ENCODE measurements at regions not wholly inside any gene's neighbourhood (a gene's known extent, or its start where the extent isn't known, plus 50 kb on each side); places are given as distances from the start of the nearest gene placed in this dataset.
A peak's percentile ranks its signal among the peaks of the same experiment; 100 is the strongest.
"Not testable (repeated sequence)": the region's sequence is repeated elsewhere in the genome, so short reads cannot be mapped to it uniquely, and the experiment has no call there.

DNA sequence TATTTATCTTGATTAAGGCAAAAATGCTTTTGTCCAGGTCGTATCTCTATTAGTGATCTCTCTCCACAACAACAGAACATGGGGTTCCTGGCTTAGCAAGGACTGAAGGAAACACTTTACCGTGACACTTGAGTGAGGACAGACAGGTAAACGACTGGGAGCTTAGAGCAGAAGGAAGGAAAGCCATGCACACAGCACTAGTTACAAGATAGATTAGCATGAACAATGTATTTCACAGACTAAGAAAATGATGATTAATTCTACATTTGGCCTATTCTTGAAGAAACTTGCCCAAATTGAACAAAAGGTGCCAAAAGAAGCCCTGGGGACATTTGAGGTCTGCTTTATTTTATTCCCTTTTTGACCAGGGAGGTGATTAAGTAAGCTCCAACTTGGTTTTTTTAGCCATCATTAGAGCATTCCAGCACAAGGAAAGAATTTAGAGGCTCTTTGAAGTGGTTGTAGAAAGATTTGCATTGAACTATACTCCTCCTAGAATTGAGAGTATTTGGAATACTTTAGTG lies 248.5 kb downstream of the USP25 start:
- no peaks in the 10 kb centered on the region for H3K27me3 ChIP-seq (replicated peaks)
- no peaks in the 10 kb centered on the region for H3K36me3 ChIP-seq (replicated peaks)
- H3K4me3 ChIP-seq (ENCODE audit: low read depth, low read length), result no peak overlapping the region
- no peak for DNase-seq
- no peak overlapping the region for H3K27ac ChIP-seq
- in situ Hi-C loops (cut with HindIII; ENCODE audit: low pct_ligation_motif_present, low sequenced_read_pairs), result no loop called here
- TF ChIP-seq, protein P1, sequence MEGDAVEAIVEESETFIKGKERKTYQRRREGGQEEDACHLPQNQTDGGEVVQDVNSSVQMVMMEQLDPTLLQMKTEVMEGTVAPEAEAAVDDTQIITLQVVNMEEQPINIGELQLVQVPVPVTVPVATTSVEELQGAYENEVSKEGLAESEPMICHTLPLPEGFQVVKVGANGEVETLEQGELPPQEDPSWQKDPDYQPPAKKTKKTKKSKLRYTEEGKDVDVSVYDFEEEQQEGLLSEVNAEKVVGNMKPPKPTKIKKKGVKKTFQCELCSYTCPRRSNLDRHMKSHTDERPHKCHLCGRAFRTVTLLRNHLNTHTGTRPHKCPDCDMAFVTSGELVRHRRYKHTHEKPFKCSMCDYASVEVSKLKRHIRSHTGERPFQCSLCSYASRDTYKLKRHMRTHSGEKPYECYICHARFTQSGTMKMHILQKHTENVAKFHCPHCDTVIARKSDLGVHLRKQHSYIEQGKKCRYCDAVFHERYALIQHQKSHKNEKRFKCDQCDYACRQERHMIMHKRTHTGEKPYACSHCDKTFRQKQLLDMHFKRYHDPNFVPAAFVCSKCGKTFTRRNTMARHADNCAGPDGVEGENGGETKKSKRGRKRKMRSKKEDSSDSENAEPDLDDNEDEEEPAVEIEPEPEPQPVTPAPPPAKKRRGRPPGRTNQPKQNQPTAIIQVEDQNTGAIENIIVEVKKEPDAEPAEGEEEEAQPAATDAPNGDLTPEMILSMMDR (IDR thresholded peaks at IDR 0.05; ENCODE audit: low read depth, low read length, missing control alignments), result no peak

DNA sequence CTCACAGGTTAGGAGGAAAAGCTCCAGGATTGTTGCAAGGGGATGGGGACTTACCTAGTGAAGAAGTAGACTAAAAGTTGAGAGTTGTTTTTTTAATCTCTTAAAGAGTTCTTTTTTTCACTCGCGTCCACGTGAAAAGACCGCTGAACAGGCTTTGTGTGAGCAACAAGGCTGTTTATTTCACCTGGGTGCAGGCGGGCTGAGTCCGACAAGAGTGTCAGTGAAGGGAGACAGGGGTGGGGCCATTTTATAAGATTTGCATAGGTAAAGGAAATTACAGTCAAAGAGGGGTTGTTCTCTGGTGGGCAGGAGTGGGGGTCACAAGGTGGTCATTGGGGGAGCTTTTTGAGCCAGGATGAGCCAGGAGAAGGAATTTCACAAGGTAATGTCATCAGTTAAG lies 249.7 kb downstream of the USP25 start:
- H3K36me3 ChIP-seq (replicated peaks); DNase-seq; H3K27me3 ChIP-seq (replicated peaks); in situ Hi-C loops (cut with HindIII; ENCODE audit: low pct_ligation_motif_present, low sequenced_read_pairs); H3K27ac ChIP-seq; H3K4me3 ChIP-seq (ENCODE audit: low read depth, low read length): not testable (repeated sequence)

DNA sequence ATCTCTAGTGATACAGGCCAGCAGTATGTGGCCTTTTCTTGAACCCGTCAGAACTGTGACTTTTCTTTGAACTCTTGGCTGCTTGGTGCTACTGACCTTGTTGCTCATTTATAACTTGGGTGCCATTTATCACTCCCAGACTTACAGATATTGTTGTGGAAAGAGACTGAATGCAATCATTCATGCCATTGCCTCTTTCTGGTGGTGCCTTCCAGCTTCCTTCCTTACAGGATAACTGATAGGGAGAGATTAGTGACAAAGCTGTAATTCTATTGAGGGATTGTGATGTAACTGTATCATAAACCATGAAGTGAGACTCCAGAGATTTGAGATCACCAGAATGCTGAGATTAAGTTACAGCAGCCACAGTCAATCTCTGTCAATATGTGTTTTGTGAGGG lies 256.5 kb downstream of the USP25 start:
- no peaks in the 10 kb centered on the region for H3K36me3 ChIP-seq (replicated peaks)
- no peak overlapping the region for H3K4me3 ChIP-seq (ENCODE audit: low read depth, low read length)
- DNase-seq, result peak; percentile 22
- in situ Hi-C loops (cut with HindIII; ENCODE audit: low pct_ligation_motif_present, low sequenced_read_pairs), result no loop called here
- no peak overlapping the region for H3K27ac ChIP-seq
- no peaks in the 10 kb centered on the region for H3K27me3 ChIP-seq (replicated peaks)
- TF ChIP-seq, protein P1 (IDR thresholded peaks at IDR 0.05; ENCODE audit: low read depth, low read length, missing control alignments), result no peak

DNA sequence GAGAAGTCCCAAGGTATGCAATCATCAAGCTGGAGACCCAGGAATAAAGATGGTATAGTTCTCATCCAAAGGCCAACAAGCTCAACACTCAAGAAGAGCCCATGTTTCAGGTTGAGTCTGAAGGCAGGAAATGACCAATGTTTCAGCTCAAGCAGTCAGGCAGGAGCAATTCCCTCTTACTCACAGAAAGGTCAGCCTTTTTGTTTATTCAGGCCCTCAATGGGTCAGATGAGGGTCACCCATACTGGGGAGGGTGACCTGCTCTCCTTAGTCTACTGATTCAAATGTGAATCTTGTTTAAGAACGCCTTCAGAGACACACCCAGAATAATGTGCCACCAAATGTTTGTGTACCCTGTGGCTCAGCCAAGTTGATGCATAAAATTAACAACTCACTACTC lies 262.4 kb downstream of the USP25 start:
- DNase-seq, result peak; percentile 26
- in situ Hi-C loops (cut with HindIII; ENCODE audit: low pct_ligation_motif_present, low sequenced_read_pairs), result no loop called here
- no peak overlapping the region for H3K4me3 ChIP-seq (ENCODE audit: low read depth, low read length)
- no peaks in the 10 kb centered on the region for H3K36me3 ChIP-seq (replicated peaks)
- TF ChIP-seq, protein P1 (IDR thresholded peaks at IDR 0.05; ENCODE audit: low read depth, low read length, missing control alignments), result no peak
- no peaks in the 10 kb centered on the region for H3K27me3 ChIP-seq (replicated peaks)
- no peak overlapping the region for H3K27ac ChIP-seq

DNA sequence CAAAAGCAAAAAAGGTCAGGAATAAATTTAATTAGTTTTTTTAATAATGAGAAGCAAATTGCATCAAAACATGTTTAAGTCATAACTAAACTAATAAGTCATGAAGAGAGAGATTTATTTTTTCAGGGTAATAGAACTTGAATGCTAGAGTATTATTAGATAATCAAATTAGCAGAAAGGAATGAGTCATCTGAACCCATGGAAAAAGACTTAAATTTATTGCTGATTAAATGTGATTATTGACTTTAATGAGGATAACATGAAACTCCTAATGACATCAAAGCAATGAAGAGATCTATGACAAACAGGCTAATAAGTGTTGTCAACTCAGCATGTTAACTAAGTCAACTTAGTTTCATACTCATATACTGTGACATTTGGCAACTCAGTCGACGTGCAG lies 264.2 kb downstream of the USP25 start:
- TF ChIP-seq, protein P1 (IDR thresholded peaks at IDR 0.05; ENCODE audit: low read depth, low read length, missing control alignments), result no peak
- no peak for DNase-seq
- in situ Hi-C loops (cut with HindIII; ENCODE audit: low pct_ligation_motif_present, low sequenced_read_pairs), result no loop called here
- Histone ChIP-seq H3K36me3 (replicated peaks) (no peaks in the 10 kb centered on the region), H3K4me3 (ENCODE audit: low read depth, low read length) (no peak overlapping the region), H3K27ac (no peak overlapping the region), H3K27me3 (replicated peaks) (no peaks in the 10 kb centered on the region)

DNA sequence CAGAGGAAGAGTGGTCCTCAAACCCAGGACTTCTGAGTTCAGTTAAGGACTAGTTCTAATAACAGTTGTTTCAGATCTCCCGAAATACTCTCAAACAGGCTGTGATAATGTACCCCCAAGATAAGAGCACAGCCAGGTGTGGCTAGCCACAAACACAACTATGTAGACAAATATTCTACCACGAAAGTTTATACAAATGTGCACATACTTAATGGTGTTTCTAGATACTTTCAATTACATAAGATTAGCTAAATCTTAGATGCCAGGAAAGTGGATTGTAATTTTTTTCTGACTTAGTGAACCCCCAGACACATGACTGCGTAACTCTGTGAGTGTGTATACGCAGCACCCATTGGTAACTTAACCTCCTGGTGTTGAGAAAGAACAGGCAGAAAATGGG lies 270.0 kb downstream of the USP25 start:
- H3K4me3 ChIP-seq (ENCODE audit: low read depth, low read length), result no peak overlapping the region
- TF ChIP-seq, protein P1 (IDR thresholded peaks at IDR 0.05; ENCODE audit: low read depth, low read length, missing control alignments), result no peak
- H3K27me3 ChIP-seq (replicated peaks), result no peaks in the 10 kb centered on the region
- no peaks in the 10 kb centered on the region for H3K36me3 ChIP-seq (replicated peaks)
- H3K27ac ChIP-seq, result no peak overlapping the region
- no peak for DNase-seq
- in situ Hi-C loops (cut with HindIII; ENCODE audit: low pct_ligation_motif_present, low sequenced_read_pairs), result no loop called here
